GM21381 (cell line): ENCODE measurements at regions not wholly inside any gene's neighbourhood (a gene's known extent, or its start where the extent isn't known, plus 50 kb on each side); places are given as distances from the start of the nearest gene placed in this dataset.
"Not testable (repeated sequence)": the region's sequence is repeated elsewhere in the genome, so short reads cannot be mapped to it uniquely, and the experiment has no call there.

Experiments used
- ATAC-seq: cut with Tn5 transposase; IDR thresholded peaks from one replicate; pipeline ENCODE4 v1.9.1; 2021; ENCODE audit warnings: mild to moderate bottlenecking, moderate library complexity; ENCODE audit not compliant: unreplicated experiment

DNA sequence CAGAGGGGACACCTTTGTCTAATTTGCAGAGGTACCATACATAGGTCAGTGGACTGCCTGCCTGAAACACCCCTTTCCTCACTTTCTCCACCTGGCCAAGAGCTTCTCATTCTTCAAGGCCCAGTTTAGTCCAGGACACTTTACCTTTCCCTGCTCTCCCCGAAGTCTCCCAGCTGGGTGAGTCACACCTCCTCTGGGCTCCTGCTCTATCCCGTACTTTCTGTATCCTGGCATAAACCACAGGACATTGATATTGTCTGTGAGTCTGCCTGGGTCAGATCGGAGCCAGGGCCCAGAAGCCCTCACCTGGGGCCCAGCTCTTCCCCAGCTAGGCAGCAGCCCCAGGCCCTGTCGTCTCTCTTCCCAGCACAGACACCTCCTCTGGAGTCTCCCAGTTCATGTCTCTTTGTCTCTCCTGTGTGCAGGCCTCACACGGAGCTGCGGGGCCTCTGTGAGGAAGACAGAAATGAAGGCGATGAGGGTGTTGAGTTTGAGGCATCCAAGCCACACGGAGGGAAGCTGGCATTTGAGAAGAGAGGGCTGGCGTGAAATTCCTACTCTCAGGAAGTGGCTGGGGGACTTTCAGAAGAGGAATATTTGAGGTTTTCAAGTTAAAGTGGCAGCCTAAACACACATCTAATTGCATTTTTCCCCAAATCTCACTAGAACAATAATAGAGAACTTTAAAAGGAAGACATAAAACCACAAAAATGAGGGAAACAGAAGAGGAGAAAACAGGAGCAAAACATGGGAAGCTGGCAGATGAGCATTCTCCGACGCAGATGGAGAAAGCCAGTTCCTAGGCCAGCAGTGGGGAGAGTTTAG lies 79.6 kb upstream of the LAPTM4A start:
- no peak for ATAC-seq

GRCh38 chr2:20130160-20130560 lies 78.7 kb upstream of the LAPTM4A start:
- no peak for ATAC-seq

DNA sequence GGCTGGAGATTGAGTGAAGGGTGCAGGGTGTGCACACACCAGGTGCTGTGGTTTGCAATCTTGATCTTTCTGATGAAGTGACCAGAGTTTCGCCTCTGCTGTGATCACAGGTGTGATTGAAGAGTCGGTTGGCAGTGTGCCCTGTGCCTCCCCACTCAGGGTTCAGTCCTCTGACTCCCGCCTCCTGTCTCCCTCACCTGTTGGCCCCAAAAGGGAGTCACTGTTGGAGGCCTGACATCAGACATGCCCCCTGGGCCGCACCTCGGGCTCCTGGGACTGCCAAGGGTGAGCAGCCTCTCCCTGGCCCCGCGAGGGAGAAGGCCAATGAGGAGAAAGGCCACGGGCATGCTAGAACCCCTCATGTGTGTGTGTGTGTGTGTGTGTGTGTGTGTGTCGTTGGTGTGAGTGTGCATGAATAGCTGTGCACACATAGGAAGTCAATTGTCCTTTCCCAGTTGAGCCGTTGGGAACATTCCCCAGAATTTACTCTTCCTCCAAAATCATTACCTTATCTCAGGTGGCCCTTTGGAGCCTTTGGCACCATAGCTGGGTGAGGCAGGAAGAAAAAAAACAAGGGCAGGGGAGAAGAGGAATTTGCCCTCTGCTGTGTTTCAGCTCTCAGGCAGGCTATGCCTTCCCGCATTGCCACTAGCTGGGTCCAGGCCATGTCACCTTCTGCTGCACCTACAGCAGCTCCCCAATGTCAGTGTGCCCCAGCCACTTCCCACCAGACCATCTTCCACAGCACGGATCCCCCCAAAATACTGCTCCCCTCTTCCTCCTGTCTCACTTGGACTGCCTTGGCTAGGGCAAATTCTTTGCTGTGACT lies 78.1 kb upstream of the LAPTM4A start:
- ATAC-seq = no peak

DNA sequence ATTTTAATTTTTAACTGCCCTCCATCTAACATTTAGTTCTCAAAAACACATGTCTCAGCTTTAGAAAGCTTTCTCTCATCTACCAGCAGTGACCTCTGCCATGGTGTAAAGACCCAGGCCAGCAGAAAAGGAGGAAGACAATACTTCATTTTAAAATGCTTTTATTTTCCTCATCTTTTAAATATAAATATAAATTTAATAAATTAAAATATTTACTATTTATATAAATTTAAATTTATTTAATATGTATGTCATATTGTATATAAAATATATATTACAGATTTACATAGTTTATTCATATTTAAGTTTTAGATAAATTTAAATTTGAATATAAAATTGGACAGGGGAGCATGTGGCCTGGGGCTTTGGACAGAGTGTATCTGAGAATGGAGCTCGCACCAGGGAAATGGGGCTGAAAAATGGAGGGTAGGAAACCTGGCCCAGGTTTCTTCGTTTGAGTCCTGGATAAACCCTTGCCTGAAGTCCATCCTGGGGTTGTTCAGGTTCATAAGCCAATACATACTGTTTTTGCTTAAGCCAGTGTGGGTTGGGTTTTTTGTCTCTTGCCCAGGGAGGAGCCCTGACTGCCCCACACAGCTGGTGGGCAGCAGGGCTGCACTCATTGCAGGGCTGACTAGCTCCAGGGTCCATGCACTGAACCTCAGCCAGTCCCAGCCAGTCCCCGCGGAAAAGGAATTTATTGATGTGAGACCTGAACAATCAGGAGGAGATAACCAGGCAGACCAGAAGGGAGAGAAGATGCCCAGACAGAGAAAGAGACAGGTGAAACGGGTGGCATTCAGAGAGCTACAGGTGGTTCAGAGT lies 77.3 kb upstream of the LAPTM4A start:
- no peak for ATAC-seq

DNA sequence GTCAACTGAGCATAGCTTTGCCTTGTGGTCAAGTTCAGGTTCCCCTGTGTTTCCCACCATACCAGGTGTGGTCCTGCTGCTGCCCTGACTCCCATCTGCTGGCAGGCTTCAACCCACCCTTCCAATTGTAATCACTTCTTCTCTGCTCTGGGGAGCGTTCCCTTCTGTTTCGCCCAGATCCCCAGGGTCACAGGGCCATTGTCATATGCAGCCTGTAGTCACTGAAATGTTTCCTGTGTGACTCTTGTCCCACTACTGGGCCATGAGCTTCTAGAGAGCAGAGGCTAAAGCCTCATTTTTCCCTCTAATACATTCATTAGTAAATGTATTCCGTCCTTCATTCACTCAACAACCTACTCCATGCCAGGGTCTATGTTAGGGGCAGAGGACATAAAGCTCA lies 75.0 kb upstream of the LAPTM4A start:
- ATAC-seq = no peak

DNA sequence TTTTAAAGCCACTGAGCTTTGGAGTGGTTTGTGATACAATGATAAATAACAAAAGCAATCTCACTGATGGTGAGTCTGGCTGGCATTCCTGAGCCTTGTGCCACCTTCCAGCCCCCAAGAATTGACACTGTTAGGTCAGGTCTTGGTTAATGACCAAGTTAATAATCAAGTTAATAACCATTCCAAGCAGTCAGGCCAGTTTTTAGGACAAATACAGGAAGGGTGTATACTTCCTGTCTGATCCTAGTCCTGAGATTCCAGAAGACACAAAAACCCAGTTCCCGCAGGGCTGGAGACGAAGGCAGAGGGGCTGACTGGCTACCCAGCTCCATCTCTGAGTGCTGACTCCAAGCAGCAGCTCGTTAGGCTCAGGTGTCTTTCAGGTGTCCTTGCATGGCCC lies 74.6 kb upstream of the LAPTM4A start:
- ATAC-seq = no peak

DNA sequence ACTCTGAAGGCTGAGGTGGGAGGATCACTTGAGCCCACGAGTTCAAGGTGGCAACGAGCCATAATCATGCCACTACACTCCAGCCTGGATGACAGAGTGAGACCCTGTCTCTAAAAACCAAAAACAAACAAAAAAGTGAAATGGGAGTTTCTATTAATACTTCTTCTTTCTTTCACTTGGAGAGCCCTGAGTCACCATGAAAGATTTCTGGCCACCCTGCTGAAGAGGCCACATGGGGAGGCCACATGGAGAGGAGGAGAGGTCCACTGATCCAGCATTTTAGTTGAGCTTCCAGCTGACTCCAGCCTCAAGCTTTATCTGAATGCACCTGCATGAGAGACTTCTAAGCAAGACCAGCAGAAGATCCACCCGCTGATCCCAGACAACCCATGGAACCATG lies 74.2 kb upstream of the LAPTM4A start:
- ATAC-seq = no peak

- ATAC-seq = no peak
Observed at GRCh38 chr2:20125164-20125563, 73.7 kb upstream of the LAPTM4A start.

GRCh38 chr2:20123871-20124594 lies 72.6 kb upstream of the LAPTM4A start:
- no peak for ATAC-seq

GRCh38 chr2:20122864-20123263 lies 71.4 kb upstream of the LAPTM4A start:
- ATAC-seq = no peak

GRCh38 chr2:20120569-20121416 lies 69.4 kb upstream of the LAPTM4A start:
- ATAC-seq = no peak

DNA sequence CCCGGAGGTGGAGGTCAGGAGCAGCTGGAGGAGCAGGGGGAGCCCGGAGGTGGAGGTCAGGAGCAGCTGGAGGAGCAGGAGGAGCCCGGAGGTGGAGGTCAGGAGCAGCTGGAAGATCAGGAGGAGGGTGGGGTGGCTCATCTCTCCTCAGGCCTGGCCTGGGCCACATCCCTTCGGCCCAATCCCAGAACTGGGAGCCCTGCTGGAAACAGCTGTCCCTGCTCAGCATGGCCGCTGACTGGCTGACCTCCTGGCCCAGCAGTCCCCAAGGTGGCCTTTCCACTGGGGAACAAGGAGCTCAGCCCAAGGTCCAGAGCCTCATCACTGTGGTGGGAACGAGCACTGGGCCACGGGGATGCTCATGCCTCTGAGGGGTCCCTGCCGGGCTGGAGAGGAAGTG lies 66.6 kb upstream of the LAPTM4A start:
- no peak for ATAC-seq

DNA sequence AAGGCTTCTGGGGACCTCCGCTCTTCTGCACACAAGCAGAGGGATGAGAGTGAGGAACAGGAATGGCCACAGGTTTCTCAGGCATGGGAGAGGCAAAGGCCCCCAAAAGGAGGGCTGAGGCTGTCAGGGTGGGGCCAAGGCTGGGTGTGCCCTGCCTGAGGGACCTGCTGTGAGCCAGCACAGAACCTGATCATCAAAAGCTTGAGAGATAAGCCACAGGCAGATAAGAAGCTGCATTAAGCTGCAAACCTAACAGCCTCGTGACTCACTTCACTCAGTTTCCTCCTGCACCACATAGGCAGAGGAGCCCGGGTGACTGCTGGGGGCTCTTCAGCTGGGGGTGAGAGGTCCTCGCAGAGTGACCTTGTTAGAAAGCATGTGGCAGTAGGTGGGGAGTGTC lies 64.5 kb upstream of the LAPTM4A start:
- ATAC-seq = no peak

DNA sequence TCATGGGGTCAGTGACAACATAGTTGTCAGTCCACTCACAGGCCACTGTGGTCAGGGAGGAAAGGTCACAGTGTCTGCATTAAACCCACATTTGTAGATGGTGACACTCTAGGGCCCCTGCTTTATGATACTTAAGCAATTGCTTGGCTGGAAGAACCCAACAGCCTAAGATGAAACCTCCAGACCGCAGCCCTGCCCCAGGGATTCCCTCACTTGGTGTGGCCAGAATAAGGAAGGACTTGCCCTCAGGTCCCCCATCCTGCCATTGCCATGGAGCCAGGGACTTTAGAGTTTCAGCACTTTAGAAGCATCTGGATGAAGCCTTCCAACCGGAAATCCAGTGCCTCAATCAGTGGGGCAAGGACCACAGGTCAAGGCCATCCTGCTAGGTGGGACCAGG lies 63.9 kb upstream of the LAPTM4A start:
- no peak for ATAC-seq

- ATAC-seq = no peak
Observed at GRCh38 chr2:20113986-20114938, 62.8 kb upstream of the LAPTM4A start.

DNA sequence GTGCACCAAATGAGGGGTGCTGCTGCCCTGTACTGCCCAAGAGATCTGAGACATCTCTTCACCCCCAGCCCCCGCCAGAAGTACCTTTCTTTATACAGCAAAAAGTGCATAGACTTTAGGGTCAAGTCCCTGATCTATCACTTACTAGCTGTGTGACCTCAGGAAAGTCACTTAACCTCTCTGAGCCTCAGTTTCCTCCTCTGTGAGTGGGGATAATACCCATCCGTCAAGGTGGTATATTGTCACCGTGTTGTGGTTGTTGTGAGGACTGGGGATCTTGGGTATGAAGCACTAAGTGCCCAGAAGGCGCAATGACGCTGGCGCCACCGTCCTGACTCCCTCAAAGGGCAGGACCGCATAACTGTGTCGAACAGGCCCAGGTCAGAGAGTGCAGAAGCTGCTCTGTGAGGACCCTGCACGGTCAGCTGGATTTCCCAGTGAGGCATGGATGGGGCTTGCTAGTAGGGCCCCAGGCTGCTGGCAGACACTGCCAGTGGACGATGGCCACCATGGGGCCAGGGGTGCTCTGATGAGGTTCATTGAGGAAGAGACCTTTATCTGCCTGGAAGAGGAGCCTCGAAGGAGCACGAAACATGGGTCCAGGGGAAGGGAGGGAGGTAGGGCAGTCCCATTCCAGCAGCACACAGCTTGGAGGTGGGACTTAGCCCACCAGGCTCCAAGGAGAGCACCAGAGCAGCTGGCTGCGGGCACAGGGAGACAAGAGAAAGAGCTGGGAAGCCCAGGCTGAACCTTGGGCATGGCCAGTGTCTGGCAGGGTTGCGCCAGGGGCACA lies 61.8 kb upstream of the LAPTM4A start:
- ATAC-seq = no peak

DNA sequence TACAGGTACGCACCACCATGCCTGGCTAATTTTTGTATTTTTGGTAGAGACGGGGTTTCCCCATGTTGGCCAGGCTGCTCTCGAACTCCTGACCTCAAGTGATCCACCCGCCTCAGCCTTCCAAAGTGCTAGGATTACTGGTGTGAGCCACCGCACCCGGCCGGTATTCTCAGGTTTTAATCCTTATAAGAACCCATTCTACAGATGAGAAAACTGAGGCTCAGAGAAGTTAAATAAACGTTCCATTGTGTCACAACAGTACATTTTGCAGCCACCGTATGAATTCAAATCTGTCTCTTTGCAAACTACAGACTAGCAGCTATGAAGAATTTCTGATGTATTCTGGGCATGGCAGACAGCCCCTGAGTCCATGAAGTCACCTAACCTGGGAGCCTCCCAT lies 60.9 kb upstream of the LAPTM4A start:
- not testable (repeated sequence) for ATAC-seq
